HEK293T (cell line): ENCODE measurements at regions not wholly inside any gene's neighbourhood (a gene's known extent, or its start where the extent isn't known, plus 50 kb on each side); places are given as distances from the start of the nearest gene placed in this dataset.

Experiments used
- ARNT ChIP-seq: fragments of 450-650 bp; IDR thresholded peaks from 2 replicates; pipeline ENCODE4 v1.6.1; 2017; ENCODE audit warnings: mild to moderate bottlenecking
- BHLHE40 ChIP-seq: fragments of 450-650 bp; IDR thresholded peaks from 2 replicates; pipeline ENCODE4 v1.6.1; 2016; ENCODE audit warnings: mild to moderate bottlenecking, moderate library complexity, borderline replicate concordance
- FOXA1 ChIP-seq: fragments of 450-650 bp; IDR thresholded peaks from 2 replicates; pipeline ENCODE4 v1.6.1; 2016; ENCODE audit warnings: mild to moderate bottlenecking
- FOXK2 ChIP-seq: fragments of 450-650 bp; IDR thresholded peaks from 2 replicates; pipeline ENCODE4 v1.6.1; 2016; ENCODE audit warnings: mild to moderate bottlenecking
- FOXM1 ChIP-seq: fragments of 450-650 bp; IDR thresholded peaks from 2 replicates; pipeline ENCODE4 v1.6.1; 2017; ENCODE audit warnings: mild to moderate bottlenecking, borderline replicate concordance
- HDGF ChIP-seq: fragments of 450-650 bp; IDR thresholded peaks from 2 replicates; pipeline ENCODE4 v1.6.1; 2017; ENCODE audit warnings: antibody characterized with exemption, borderline replicate concordance
- LEF1 ChIP-seq: fragments of 450-650 bp; IDR thresholded peaks from 2 replicates; pipeline ENCODE4 v1.6.1; 2017; ENCODE audit warnings: mild to moderate bottlenecking, borderline replicate concordance
- NFRKB ChIP-seq: fragments of 450-650 bp; IDR thresholded peaks from 2 replicates; pipeline ENCODE4 v1.6.1; 2016; ENCODE audit warnings: mild to moderate bottlenecking, moderate library complexity
- PKNOX1 ChIP-seq: fragments of 450-650 bp; IDR thresholded peaks from 2 replicates; pipeline ENCODE4 v1.6.1; 2016
- SP1 ChIP-seq: fragments of 450-650 bp; IDR thresholded peaks from 2 replicates; pipeline ENCODE4 v1.6.1; 2017
- SUZ12 ChIP-seq: fragments of 450-650 bp; IDR thresholded peaks from 2 replicates; pipeline ENCODE4 v1.6.1; 2016; ENCODE audit warnings: mild to moderate bottlenecking
- ZNF384 ChIP-seq: fragments of 450-650 bp; IDR thresholded peaks from 2 replicates; pipeline ENCODE4 v1.6.1; 2016

- TF ChIP-seq BHLHE40 (no peak), SUZ12 (no peak), PKNOX1 (no peak), SP1 (no peak), FOXK2 (no peak), FOXM1 (no peak), LEF1 (no peak), HDGF (no peak), NFRKB (no peak), FOXA1 (no peak), ARNT (no peak), ZNF384 (no peak)
Observed at GRCh38 chr21:23886828-23887724, 1720.2 kb downstream of the MRPL39 start.
